ENCODE measurements at regions not wholly inside any gene's neighbourhood (a gene's known extent, or its start where the extent isn't known, plus 50 kb on each side); places are given as distances from the start of the nearest gene placed in this dataset.

DNA sequence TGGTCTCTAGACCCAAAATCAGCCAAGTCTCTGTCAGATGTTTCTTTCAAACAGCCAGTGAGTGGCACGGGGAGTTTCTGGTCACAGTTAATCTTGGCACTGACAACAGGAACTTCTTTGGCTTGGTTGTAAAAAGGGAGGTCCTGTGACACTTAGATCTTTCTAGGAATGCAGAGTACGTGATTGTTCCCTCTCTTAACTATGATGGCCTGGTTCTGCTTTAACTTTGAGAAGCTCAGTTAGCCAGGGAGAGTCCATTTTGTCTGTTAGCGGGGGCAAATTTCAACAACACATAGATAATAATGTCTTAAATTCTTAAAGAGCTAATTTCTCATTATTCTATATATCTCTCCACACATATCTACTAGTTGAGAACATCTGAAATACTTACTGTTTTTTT is 344.5 kb upstream of the LRRTM4 start:
- TF ChIP-seq MXI1 (IDR thresholded peaks at IDR 0.05; ENCODE audit: borderline replicate concordance, low read depth, low read length) (no peak), POLR2A (IDR thresholded peaks at IDR 0.05; ENCODE audit: low read depth, low read length) (no peak), RCOR1 (IDR thresholded peaks at IDR 0.05; ENCODE audit: insufficient replicate concordance, low read length) (no peak), SMC3 (IDR thresholded peaks at IDR 0.05; ENCODE audit: low read depth, low read length) (no peak), MAFK (IDR thresholded peaks at IDR 0.05; ENCODE audit: low read depth, low read length) (no peak)
- TF ChIP-seq, protein P1, sequence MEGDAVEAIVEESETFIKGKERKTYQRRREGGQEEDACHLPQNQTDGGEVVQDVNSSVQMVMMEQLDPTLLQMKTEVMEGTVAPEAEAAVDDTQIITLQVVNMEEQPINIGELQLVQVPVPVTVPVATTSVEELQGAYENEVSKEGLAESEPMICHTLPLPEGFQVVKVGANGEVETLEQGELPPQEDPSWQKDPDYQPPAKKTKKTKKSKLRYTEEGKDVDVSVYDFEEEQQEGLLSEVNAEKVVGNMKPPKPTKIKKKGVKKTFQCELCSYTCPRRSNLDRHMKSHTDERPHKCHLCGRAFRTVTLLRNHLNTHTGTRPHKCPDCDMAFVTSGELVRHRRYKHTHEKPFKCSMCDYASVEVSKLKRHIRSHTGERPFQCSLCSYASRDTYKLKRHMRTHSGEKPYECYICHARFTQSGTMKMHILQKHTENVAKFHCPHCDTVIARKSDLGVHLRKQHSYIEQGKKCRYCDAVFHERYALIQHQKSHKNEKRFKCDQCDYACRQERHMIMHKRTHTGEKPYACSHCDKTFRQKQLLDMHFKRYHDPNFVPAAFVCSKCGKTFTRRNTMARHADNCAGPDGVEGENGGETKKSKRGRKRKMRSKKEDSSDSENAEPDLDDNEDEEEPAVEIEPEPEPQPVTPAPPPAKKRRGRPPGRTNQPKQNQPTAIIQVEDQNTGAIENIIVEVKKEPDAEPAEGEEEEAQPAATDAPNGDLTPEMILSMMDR (conservative IDR thresholded peaks at IDR 0.05; ENCODE audit: low read depth, low read length) = no peak
- TF ChIP-seq, protein P2, sequence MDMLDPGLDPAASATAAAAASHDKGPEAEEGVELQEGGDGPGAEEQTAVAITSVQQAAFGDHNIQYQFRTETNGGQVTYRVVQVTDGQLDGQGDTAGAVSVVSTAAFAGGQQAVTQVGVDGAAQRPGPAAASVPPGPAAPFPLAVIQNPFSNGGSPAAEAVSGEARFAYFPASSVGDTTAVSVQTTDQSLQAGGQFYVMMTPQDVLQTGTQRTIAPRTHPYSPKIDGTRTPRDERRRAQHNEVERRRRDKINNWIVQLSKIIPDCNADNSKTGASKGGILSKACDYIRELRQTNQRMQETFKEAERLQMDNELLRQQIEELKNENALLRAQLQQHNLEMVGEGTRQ (IDR thresholded peaks at IDR 0.05; ENCODE audit: low read depth, low read length) = no peak

All from IMR-90 (cell line).